Pons (tissue), 1 donor: ENCODE measurements at regions not wholly inside any gene's neighbourhood (a gene's known extent, or its start where the extent isn't known, plus 50 kb on each side); places are given as distances from the start of the nearest gene placed in this dataset.
"Not testable (repeated sequence)": the region's sequence is repeated elsewhere in the genome, so short reads cannot be mapped to it uniquely, and the experiment has no call there.

Source experiments
- DNase-seq: peaks from one replicate; pipeline ENCODE4 v3.0.0-alpha.2; 2016; ENCODE audit warnings: low spot score

DNA sequence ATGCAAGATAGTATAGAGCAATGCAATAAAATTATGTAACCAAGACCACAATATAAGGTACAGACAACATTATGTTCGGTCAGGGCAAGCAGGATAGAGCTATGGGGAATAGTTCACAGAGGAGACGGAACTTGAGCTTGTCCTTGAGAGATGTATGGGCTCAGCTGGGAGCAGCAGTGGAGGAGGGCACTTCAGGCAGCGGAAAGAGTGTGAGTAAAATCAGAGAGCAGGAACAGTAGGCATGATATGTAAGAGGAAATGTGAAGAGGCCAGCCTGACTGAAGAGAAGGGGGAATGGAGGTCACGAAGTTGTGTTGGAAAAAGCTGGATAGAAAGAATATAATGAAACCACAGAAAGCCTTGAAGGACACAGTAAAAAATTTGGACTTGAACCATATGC is 217.2 kb upstream of the NOCT start:
- DNase-seq = no peak

- DNase-seq = no peak
These were observed 217.9 kb upstream of the NOCT start for GRCh38 chr4:138797646-138798045.

- no peak for DNase-seq
These were observed 218.8 kb upstream of the NOCT start for GRCh38 chr4:138796761-138797160.

GRCh38 chr4:138790706-138791340 is 224.8 kb upstream of the NOCT start:
- no peak for DNase-seq

GRCh38 chr4:138789796-138790195 is 225.8 kb upstream of the NOCT start:
- no peak for DNase-seq

DNA sequence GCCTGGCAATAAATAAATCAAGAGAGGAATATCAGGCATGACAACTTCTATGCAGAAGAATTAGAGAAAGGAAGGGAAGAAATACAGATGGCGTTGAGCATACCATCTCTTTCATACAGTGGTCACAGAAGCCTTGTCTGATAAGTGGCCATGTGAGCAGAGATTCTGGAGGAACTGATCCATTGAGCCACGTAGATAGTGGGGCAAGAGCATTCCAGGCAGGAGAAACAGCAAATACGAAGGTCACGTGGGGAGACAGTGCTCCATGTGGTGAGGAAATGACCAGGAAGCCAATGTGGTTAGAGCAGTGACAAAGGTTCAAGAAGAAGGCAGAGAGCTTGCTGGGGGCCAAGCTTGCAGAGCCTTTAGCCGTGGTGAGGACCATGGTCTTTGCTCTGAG is 226.7 kb upstream of the NOCT start:
- no peak for DNase-seq

DNA sequence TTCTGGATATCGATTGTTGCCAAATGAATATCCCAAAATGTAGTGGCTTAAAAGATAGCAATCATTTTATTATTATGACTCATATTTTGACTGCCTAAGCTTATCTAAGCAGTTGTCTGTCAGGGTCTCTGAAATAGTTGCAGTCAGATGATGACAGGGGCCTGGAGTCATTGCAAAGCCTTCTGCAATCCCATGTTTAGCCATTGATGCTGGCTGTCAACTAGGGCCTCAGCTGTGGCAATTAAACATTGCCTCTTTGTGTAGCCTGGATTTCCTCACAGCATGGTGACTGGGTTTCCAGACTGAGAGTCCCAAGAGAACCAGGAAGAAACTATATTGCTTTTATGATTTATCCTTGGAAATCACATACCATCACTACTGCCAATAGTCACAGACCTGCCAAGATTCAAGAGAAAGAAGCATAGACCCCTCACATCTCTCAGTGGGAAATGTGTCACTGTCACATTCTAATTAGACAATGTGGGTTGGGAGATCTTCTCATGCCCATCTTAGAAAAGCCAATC is 227.3 kb upstream of the NOCT start:
- DNase-seq = no peak

DNA sequence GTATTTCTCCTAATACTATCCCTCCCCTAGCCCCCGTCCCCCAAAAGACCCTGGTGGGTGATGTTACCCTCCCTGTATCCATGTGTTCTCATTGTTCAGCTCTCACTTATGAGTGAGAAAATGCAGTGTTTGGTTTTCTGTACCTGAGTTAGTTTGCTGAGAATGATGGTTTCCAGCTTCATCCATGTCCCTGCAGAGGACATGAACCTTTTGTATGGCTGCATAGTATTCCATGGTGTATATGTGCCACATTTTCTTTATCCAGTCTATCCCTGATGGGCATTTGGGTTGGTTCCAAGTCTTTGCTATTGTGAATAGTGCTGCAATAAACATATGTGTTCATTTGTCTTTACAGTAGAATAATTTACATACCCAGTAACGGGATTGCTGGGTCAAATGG is 235.8 kb upstream of the NOCT start:
- DNase-seq = not testable (repeated sequence)

GRCh38 chr4:138775890-138776289 is 239.7 kb upstream of the NOCT start:
- DNase-seq = peak; percentile 73

GRCh38 chr4:138775489-138775888 is 240.1 kb upstream of the NOCT start:
- no peak for DNase-seq

GRCh38 chr4:138774940-138775339 is 240.6 kb upstream of the NOCT start:
- DNase-seq = no peak

DNA sequence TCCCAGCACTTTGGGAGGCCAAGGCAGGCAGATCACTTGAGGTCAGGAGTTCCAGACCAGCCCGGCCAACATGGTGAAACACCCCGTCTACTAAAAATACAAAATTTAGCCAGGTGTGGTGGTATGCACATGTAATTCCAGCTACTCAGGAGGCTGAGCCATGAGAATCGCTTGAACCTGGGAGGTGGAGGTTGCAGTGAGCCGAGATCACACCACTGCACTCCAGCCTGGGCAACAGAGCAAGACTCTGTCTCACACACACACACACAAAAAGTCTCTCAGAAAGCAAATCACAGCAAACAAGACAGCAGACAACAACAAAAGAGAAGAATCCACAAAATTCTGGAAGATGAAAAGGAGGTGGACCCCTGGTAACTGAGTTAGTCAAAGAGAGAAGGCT is 241.5 kb upstream of the NOCT start:
- not testable (repeated sequence) for DNase-seq

DNA sequence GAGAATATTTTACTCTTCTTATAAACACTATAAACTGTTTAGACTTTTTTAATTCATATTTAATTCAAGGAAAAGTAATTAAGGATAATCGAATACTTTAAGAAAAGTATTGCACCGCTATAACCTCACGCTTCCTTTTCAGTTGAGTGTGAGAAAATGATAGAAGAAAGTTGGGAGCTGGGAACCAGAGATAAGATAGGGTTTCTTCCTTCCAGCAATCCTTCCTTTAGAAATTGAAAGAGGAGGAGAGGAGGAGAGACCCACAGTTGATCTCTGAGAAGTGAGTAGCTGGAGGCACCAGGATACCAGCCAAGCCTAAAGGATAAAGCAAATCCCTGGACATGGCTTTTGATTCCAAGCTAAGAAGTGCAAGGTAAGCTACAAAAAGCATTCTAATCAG is 242.3 kb upstream of the NOCT start:
- no peak for DNase-seq

- DNase-seq = no peak
These were observed 243.2 kb upstream of the NOCT start for GRCh38 chr4:138772366-138772765.

DNA sequence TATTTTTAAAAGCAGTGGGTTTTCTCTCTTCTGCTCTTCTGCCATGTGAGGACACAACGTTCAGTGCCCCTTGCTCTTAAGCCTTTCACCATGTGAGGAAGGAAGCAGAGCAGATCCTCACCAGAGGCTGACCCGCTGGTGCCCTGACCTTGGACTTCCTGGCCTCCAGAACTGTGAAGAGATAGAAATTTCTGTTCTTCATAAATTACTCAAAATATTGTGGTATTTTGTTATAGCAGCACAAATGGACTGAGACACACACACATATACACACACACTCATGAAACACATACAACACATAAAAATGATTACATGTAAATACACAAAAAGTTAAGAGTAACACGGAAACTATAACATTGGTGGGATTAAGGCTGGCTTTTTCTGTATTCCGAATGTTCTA is 244.8 kb upstream of the NOCT start:
- DNase-seq = no peak

GRCh38 chr4:138766332-138766731 is 249.2 kb upstream of the NOCT start:
- no peak for DNase-seq

DNA sequence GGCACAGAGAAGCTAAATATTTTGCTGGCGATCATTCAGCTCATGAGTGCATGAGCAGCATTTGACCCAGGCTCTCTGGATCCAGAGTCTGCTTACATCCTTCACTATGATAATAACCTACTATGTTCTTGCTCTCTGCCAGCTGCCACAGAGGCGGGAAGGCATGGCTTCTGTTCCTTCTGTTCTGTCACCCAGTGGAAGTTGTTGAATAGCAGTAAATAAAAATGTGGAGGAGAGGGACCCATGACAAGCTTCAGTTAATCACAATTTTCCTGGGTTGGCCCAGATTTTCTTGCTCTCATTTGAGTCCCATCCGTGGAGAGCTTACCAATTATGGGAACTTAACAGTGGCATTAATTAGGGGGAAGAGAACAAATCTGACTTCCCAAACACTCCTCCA is 250.1 kb upstream of the NOCT start:
- no peak for DNase-seq

DNA sequence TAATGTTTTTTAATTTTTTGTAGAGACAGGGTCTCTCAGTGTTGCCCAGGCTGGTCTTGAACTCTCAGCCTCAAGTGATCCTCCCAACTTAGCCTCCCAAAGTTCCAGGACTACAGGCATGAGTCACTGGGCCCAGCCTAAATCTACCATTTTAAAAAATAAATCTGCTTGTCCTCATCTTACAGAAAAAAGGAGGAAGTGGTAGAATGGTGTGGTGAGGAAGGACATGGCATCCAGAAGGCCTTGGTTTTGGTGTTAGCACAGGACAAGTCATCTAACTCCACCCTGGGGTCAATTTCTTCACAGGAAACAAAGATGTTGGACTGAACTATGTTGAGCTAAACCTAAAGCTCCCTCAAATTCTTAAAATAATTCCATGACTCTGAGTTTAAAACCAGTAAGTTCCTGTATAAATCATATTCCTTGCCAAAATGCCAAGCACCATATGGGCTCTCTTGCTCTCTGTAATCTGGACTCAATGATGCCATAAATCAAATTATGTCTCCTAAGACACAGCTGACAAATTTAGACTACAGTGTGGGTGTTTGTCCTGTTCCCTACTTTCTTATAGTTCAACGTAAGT is 253.9 kb upstream of the NOCT start:
- no peak for DNase-seq

- DNase-seq = no peak
These were observed 256.1 kb upstream of the NOCT start for GRCh38 chr4:138759554-138759902.

DNA sequence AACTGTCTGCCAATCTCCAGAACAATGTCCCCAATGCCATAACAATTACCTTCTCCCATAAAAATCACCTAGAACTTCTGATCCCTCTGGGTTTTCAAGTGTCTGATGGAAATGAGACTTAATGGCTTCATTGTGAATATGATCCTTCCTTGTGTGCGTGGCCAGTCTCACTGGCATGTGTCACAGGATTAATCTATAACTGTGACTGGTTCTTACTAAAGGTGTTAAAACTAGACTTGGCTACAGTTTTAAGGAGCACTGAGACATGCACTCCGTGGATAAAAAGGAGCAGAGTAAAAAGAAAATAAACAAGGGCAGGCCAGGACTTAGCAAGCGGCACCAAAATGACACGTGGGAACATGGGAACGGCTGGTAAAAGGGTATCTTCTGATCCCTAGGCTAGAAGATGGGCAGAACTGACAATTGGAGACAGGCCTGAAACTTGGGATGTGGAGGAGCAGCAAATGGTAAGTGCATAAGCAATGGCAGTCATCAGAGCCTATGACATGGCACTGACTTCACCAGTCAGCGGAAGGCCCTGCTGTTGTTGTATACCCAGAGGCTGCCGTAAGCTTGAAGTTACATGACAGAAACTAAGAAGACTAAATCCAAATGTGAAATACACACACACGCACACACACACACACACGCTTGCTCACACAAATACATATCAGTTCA is 256.6 kb upstream of the NOCT start:
- no peak for DNase-seq

GRCh38 chr4:138758196-138758595 is 257.4 kb upstream of the NOCT start:
- DNase-seq = no peak

GRCh38 chr4:138757432-138757831 is 258.1 kb upstream of the NOCT start:
- no peak for DNase-seq

DNA sequence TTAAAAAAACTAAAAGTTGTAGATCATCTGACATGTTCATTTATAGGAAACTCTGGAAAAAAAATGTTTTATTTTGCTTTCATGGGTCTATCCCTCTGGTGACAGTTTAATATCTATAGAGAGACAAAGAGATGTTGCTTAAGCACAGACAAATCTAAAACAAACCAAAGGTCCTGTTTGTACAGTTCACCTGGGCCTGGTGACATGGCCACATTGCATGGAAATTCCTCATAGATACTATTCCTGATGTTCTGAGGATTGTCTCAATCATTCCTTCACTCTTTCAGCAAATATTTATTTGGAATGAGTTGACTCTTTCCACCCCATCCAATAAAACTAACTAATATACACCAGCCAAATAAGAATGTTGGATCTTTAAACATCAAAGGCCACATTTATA is 259.1 kb upstream of the NOCT start:
- DNase-seq = no peak

DNA sequence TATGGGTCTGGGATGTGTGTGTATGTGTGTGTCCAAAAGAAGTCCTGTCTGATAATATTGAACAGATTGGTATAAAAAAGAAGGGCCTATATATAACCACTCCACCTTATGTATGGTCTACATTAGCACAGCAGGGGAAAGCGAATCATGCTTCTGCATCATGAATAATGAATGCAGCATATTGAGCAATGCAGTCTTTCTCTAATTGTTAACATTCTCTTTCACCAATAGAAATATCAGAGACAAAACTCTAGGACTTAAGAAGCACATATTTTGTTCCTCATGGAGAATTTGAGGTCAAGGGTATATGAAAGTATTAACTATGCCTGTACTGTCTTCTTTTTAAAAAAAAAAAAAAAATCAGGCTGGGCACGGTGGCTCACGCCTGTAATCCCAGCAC is 264.3 kb upstream of the NOCT start:
- DNase-seq = no peak
